Esophagus squamous epithelium (tissue), 5 donors: ENCODE measurements at regions not wholly inside any gene's neighbourhood (a gene's known extent, or its start where the extent isn't known, plus 50 kb on each side); places are given as distances from the start of the nearest gene placed in this dataset.

Source experiments
- DNase-seq: peaks from one replicate; lab custom pipeline; 2025; lab: John Stamatoyannopoulos, UW
- H3K27ac ChIP-seq, 4 donors: fragments of 200-600 bp; sonication (generic); one replicate each; pipeline ENCODE4 v1.5.1; 2016 to 2019; ENCODE audit warnings: mild to moderate bottlenecking in 1 of 4
- H3K27me3 ChIP-seq, 4 donors: fragments of 200-600 bp; sonication (generic); 1 replicate in 3 of 4; 2 replicates in 1 of 4; pipeline versions ENCODE4 v1.5.1 to v1.6.0; 2017 to 2021; ENCODE audit warnings: antibody characterized with exemption in 1 of 4
- H3K36me3 ChIP-seq, 3 donors: fragments of 200-600 bp; sonication (generic); one replicate each; pipeline ENCODE4 v1.5.1; 2016 to 2019
- H3K4me1 ChIP-seq, 3 donors: fragments of 200-600 bp; sonication (generic); one replicate each; pipeline ENCODE4 v1.5.1; 2017 to 2019
- H3K4me3 ChIP-seq, 4 donors: fragments of 200-600 bp; sonication (generic); 1 replicate in 3 of 4; 2 replicates in 1 of 4; pipeline ENCODE4 v1.5.1; 2016 to 2019; ENCODE audit warnings: mild to moderate bottlenecking in 2 of 4, moderate library complexity in 1 of 4
- H3K9me3 ChIP-seq, 3 donors: fragments of 200-600 bp; sonication (generic); one replicate each; pipeline ENCODE4 v1.5.1; 2016 to 2019
- CTCF ChIP-seq, 6 experiments: fragments of 450-650 bp in 4 of 6; fragments of 200-600 bp in 2 of 6; sonication (generic) in 2 of 6; IDR thresholded peaks; one replicate each; pipeline ENCODE4 v1.5.1; 2016 to 2019; ENCODE audit warnings: antibody characterized with exemption in 6 of 6, mild to moderate bottlenecking in 4 of 6, moderate library complexity in 4 of 6
- POLR2A ChIP-seq, 4 donors: fragments of 450-650 bp; IDR thresholded peaks; one replicate each; pipeline ENCODE4 v1.6.1; 2017; ENCODE audit warnings: antibody characterized with exemption in 4 of 4, mild to moderate bottlenecking in 4 of 4, moderate library complexity in 3 of 4
- WGBS, 2 donors: methylation state at CpG; one replicate each; pipeline ENCODE4 v1.1.5; 2018; 5-methylcytosine and 5-hydroxymethylcytosine counted together
- intact Hi-C: fragments of 100-400 bp; cut with DNase I; formaldehyde crosslinking; loops from one replicate; pipeline ENCODE4 v1.15.0; 2022
- donor health status: DM: yes; HTN: yes; CAD: no.

- Histone ChIP-seq H3K9me3 (no peaks in the 10 kb centered on the region), H3K27ac (no peak overlapping the region), H3K36me3 (no peaks in the 10 kb centered on the region), H3K27me3 (no peaks in the 10 kb centered on the region), H3K4me3 (no peak overlapping the region), H3K4me1 (no peaks in the 10 kb centered on the region)
- intact Hi-C loops = no loop called here
- DNase-seq = no peak
- WGBS, 2 donors = 37 to 44% methylated on average over 7 of the region's 7 CpGs
- no peak for TF ChIP-seq CTCF (IDR thresholded peaks at IDR 0.05)
- TF ChIP-seq POLR2A (IDR thresholded peaks at IDR 0.05) = no peak
Measured at GRCh38 chr6:164415832-164416563, 893.4 kb downstream of the C6orf118 start.

DNA sequence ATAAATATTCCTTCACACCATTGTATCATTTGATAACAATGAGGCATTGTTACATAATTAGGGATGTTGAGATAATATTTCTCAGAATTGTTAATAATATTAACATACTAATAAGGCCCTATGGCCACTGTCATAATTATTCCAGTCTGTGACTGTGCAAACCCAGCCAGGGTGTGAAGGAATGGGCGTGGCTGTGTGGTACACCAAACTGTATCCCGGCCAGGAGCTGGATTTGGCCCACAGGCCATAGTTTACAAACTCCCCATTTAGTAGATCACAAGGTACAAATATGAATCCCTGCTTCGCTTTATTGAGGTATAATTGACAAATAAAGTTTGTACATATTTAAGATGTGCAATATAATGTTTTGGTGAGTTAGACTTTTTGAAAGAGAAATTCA is 894.7 kb downstream of the C6orf118 start:
- intact Hi-C loops = no loop called here
- WGBS, 2 donors = 53 to 71% methylated on average over 3 of the region's 3 CpGs
- H3K27me3 ChIP-seq = no peaks in the 10 kb centered on the region

DNA sequence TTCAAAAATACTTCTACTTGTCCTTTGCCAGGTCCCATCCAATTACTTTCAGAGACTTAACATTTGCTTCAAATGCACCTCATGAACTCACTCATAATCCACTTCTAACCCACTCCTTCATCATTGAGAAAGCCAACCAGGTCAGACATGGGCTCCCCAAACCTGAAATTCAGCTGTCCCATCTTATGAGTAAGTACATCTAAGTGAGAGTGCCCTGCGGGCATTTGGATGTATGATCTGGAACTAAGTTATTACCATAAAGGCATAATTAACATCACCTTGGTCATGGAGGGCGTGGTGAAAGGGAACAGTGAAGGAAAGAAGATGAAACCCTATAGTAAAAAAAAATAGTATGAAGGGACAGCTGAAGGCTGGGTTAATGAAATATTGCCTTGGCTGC is 896.8 kb downstream of the C6orf118 start:
- whole genome bisulfite sequencing, 2 donors = 48 to 72% methylated on average over 2 of the region's 2 CpGs
- intact Hi-C loops = no loop called here
- no peaks in the 10 kb centered on the region for H3K4me1 ChIP-seq
- DNase-seq = no peak
- H3K4me3 ChIP-seq = no peak overlapping the region
- TF ChIP-seq POLR2A (IDR thresholded peaks at IDR 0.05) (no peak), CTCF (IDR thresholded peaks at IDR 0.05) (no peak)
- H3K9me3 ChIP-seq = no peaks in the 10 kb centered on the region
- no peak overlapping the region for H3K27ac ChIP-seq
- no peaks in the 10 kb centered on the region for H3K36me3 ChIP-seq
- H3K27me3 ChIP-seq = no peaks in the 10 kb centered on the region

More for the DNA sequence above, 894.7 kb downstream of the C6orf118 start:
- Histone ChIP-seq H3K4me1 (no peaks in the 10 kb centered on the region), H3K4me3 (no peak overlapping the region), H3K27ac (no peak overlapping the region), H3K9me3 (no peaks in the 10 kb centered on the region), H3K36me3 (no peaks in the 10 kb centered on the region)
- no peak for TF ChIP-seq CTCF (IDR thresholded peaks at IDR 0.05)
- no peak for TF ChIP-seq POLR2A (IDR thresholded peaks at IDR 0.05)
- no peak for DNase-seq

DNA sequence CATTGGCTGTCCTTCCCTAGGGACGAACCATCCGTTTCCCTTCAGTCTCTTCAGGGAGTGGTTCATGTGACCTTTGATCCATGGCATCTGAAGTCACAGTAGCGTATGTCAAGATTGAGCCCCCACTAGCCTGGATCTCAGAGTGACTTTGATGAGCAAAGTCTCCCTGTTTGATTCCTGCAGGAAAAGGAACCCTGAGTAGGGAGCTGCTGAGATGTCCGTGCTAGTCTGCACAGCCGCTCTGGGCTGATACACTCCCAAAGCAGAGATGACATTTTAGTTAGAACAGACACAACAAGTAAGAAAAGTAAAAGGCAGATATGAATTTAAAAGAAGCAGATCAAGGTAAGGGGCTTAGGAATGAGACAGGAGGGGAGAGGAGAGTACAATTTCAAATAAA is 899.4 kb downstream of the C6orf118 start:
- Histone ChIP-seq H3K4me3 (no peak overlapping the region), H3K27me3 (no peaks in the 10 kb centered on the region), H3K36me3 (no peaks in the 10 kb centered on the region), H3K4me1 (no peaks in the 10 kb centered on the region), H3K9me3 (no peaks in the 10 kb centered on the region), H3K27ac (no peak overlapping the region)
- no peak for DNase-seq
- TF ChIP-seq POLR2A (IDR thresholded peaks at IDR 0.05) (no peak), CTCF (IDR thresholded peaks at IDR 0.05) (no peak)
- intact Hi-C loops = no loop called here
- 70 to 88% methylated on average over 5 of the region's 5 CpGs for WGBS, 2 donors

DNA sequence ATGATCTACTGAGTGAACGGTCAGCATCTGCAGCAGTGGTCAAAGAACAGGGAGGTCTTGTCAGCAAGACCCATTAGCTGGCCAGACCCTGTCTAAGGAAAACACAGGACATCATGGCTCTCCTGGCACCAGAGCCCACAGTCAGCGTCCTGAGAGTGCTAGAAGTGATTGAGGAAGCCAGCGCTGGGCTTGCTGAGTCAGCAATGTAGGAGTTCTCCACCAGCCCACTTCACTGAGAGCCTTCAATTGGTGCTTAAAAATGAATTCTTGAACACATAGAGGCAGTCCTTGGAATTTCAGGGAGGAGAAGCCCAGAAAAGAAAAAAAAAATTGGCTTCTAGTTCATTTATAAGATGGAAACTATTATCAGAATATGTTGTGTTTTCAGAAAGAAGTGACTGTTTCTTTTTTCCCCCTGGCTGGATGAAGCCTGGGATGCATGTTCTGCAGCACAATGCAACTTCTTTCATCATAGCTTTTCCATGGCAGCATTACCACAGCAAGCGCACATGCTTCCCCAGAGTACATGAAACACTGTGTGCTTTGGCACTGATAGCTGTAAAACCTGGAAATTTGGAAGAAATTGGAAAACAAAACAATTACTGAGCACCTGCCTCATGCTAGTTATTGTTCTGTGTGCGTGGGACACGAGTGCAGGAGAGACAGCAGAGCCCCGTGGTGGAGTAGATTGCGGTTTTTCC is 899.9 kb downstream of the C6orf118 start:
- no peaks in the 10 kb centered on the region for H3K9me3 ChIP-seq
- H3K27ac ChIP-seq = no peak overlapping the region
- intact Hi-C loops = no loop called here
- no peaks in the 10 kb centered on the region for H3K27me3 ChIP-seq
- 61 to 68% methylated on average over 7 to 8 of the region's 8 CpGs for WGBS, 2 donors
- no peak overlapping the region for H3K4me3 ChIP-seq
- H3K4me1 ChIP-seq = no peaks in the 10 kb centered on the region
- TF ChIP-seq CTCF (IDR thresholded peaks at IDR 0.05) (no peak), POLR2A (IDR thresholded peaks at IDR 0.05) (no peak)
- no peaks in the 10 kb centered on the region for H3K36me3 ChIP-seq
- no peak for DNase-seq
